ENCODE measurements at regions not wholly inside any gene's neighbourhood (a gene's known extent, or its start where the extent isn't known, plus 50 kb on each side); places are given as distances from the start of the nearest gene placed in this dataset.

- DNase-seq (ENCODE audit: low read depth in 2 of 2), result no peak
- TF ChIP-seq, protein P1, sequence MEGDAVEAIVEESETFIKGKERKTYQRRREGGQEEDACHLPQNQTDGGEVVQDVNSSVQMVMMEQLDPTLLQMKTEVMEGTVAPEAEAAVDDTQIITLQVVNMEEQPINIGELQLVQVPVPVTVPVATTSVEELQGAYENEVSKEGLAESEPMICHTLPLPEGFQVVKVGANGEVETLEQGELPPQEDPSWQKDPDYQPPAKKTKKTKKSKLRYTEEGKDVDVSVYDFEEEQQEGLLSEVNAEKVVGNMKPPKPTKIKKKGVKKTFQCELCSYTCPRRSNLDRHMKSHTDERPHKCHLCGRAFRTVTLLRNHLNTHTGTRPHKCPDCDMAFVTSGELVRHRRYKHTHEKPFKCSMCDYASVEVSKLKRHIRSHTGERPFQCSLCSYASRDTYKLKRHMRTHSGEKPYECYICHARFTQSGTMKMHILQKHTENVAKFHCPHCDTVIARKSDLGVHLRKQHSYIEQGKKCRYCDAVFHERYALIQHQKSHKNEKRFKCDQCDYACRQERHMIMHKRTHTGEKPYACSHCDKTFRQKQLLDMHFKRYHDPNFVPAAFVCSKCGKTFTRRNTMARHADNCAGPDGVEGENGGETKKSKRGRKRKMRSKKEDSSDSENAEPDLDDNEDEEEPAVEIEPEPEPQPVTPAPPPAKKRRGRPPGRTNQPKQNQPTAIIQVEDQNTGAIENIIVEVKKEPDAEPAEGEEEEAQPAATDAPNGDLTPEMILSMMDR (IDR thresholded peaks at IDR 0.05; ENCODE audit: low read depth, low read length), result no peak
- H3K4me3 ChIP-seq (replicated peaks in 1 of 2; ENCODE audit: low read depth in 2 of 2, low read length in 2 of 2), result no peak overlapping the region
Observed at GRCh38 chrX:43165343-43165920, 387.5 kb upstream of the PPP1R2C start.

GRCh38 chrX:43166874-43167273, 388.9 kb upstream of the PPP1R2C start:
- TF ChIP-seq, protein P1 (IDR thresholded peaks at IDR 0.05; ENCODE audit: low read depth, low read length), result no peak
- DNase-seq (ENCODE audit: low read depth in 2 of 2), result no peak

DNA sequence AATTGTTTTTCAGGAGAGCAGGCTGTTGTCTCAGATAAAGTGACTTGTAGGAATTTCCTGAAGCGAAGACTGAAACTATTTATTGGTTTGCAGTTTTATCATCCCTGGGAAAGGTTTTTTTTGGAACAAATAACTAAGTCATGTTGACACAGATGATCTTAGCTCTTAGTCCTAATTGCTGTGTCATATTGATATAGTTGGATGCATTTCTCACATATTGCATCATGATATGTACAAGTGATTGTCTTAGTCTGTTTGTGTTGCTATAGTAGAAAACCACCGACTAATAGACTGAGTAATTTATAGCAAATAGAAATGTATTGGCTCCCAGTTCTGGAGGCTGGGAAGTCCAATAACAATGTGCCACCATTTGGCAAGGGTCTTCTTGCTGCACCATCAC, 397.5 kb upstream of the PPP1R2C start:
- DNase-seq (ENCODE audit: low read depth in 2 of 2), result peak in 1 of 2 donors; percentile 0
- TF ChIP-seq, protein P1 (IDR thresholded peaks at IDR 0.05; ENCODE audit: low read depth, low read length), result no peak
- no peak overlapping the region for H3K4me3 ChIP-seq (replicated peaks in 1 of 2; ENCODE audit: low read depth in 2 of 2, low read length in 2 of 2)

More at GRCh38 chrX:43166874-43167273, 388.9 kb upstream of the PPP1R2C start:
- H3K4me3 ChIP-seq (replicated peaks in 1 of 2; ENCODE audit: low read depth in 2 of 2, low read length in 2 of 2), result no peak overlapping the region

DNA sequence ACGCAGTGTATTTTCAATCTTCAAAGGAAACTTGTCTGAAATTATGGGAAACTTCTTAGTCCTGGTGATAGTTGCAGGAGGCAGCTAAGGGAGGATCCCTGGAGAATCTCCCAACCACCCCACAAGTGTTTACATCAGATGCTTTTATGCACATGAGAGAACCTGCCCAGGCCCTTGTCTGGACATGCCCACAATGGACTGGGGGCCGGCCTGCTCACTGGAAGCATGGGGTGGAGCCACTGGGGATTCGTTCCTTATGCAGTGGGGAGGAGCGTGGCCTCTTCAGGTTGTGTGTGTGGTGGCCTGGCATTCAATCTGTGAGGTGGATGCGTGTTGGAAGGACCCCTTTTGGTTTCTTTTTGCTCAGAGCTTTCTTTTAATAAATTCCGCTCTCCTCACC, 398.7 kb upstream of the PPP1R2C start:
- no peak for DNase-seq (ENCODE audit: low read depth in 2 of 2)
- H3K4me3 ChIP-seq (replicated peaks in 1 of 2; ENCODE audit: low read depth in 2 of 2, low read length in 2 of 2), result no peak overlapping the region
- TF ChIP-seq, protein P1 (IDR thresholded peaks at IDR 0.05; ENCODE audit: low read depth, low read length), result no peak

GRCh38 chrX:43188296-43188695, 410.3 kb upstream of the PPP1R2C start:
- DNase-seq (ENCODE audit: low read depth in 2 of 2), result no peak
- TF ChIP-seq, protein P1 (IDR thresholded peaks at IDR 0.05; ENCODE audit: low read depth, low read length), result no peak
- H3K4me3 ChIP-seq (replicated peaks in 1 of 2; ENCODE audit: low read depth in 2 of 2, low read length in 2 of 2), result no peak overlapping the region

- TF ChIP-seq, protein P1 (IDR thresholded peaks at IDR 0.05; ENCODE audit: low read depth, low read length), result no peak
- no peak for DNase-seq (ENCODE audit: low read depth in 2 of 2)
- no peak overlapping the region for H3K4me3 ChIP-seq (replicated peaks in 1 of 2; ENCODE audit: low read depth in 2 of 2, low read length in 2 of 2)
Observed at GRCh38 chrX:43211570-43211969, 433.6 kb upstream of the PPP1R2C start.

DNA sequence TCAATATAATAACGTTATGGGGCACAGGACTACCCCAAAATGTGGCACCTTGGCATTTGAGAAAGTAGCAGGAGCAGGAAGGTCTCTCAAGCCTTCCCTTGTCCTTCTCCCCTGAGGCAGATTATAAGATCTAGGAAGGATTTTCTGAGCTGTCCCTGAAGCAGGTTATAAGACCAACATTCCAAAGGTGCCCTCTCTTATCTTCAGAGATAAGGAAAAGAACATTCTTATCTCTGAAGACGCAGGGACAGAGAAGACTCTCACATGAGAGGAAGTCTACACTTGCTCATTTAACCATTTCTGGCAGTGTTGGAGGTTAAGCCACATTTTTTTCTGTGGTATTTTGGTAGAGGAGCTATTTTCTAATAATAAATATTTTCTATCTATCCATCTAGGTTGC, 437.9 kb upstream of the MAOA start:
- TF ChIP-seq, protein P1 (IDR thresholded peaks at IDR 0.05; ENCODE audit: low read depth, low read length), result no peak
- H3K4me3 ChIP-seq (replicated peaks in 1 of 2; ENCODE audit: low read depth in 2 of 2, low read length in 2 of 2), result no peak overlapping the region
- no peak for DNase-seq (ENCODE audit: low read depth in 2 of 2)

Measured in cardiac fibroblast (primary cell).